ENCODE measurements at regions not wholly inside any gene's neighbourhood (a gene's known extent, or its start where the extent isn't known, plus 50 kb on each side); places are given as distances from the start of the nearest gene placed in this dataset.
A peak's percentile ranks its signal among the peaks of the same experiment; 100 is the strongest.
"Not testable (repeated sequence)": the region's sequence is repeated elsewhere in the genome, so short reads cannot be mapped to it uniquely, and the experiment has no call there.

DNA sequence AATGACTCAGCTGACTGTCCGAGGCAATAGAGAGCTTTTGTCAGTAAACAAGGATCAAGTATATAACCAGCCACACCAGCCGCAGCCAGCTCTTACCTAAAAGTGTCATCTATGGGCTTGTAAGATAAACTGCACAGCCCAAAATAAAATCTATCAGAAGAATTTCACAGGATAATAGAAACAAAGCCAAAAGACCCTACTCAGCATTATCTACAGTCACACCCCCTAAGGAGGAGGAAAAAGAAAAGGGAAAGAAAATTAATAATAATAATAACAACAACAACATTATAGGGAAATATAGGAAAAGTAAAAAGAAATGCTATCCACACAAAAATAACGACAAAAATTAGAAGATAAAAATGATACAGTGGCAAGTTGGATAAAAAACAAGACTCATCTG is 1883.8 kb downstream of the OLFM4 start:
- no peak for ATAC-seq

- peak; percentile 64 for ATAC-seq
These were observed 1885.1 kb downstream of the OLFM4 start for GRCh38 chr13:54913668-54914067.

DNA sequence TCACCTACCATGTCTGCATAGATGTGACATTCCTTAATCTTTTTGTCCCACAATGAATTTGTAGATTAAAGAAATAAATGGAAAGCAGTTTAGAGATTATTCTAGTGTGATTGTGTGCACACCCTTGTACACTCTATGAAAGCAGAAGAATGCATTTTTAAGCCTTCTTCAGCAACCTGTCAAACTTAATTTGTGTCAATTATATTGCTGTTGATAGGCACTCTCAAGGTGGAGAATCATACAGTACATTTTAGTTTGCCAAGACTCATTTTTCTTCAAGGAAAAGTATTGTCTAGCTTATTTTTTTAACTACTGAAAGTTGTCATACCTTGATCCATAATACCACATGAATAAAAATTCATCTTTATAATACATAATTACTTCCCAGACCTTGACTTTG is 1898.9 kb downstream of the OLFM4 start:
- no peak for ATAC-seq

DNA sequence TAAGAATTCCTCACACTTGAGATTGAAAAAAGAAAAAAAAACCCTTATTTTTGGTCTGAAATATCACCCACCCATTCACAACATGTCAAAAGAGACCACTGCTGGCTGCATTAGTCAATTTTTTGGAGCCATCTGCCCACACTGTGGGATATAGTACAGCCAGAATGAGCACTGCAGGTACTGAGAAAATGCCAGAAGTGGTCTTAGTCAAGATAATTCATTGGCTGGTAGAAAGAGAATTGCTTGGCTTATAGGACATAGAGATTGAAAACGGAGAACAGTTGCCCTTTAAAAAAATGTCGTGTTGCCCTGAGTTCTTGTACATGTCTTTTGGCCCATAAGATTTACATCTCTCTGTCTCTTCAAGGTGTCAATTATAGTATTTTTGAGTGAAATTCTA is 1899.5 kb downstream of the OLFM4 start:
- no peak for ATAC-seq

DNA sequence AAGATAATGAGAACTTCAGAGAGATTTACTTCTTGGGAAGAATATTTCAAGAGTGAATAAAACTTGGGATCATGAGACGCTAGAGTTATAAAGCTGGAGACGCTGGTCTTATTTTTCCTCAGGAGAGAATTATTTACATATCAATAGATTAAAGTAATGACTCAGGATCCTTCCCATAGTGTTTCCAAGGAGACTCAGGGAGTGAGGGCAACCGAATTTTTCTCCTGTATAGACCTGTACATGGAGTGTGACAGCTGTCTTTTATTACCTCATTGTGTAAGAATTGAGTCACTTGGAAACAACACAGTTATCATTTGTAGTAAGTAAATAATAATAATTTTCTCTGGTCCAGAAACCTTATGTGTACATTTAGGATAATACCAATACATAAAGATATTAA is 1905.5 kb downstream of the OLFM4 start:
- peak; percentile 97 for ATAC-seq

DNA sequence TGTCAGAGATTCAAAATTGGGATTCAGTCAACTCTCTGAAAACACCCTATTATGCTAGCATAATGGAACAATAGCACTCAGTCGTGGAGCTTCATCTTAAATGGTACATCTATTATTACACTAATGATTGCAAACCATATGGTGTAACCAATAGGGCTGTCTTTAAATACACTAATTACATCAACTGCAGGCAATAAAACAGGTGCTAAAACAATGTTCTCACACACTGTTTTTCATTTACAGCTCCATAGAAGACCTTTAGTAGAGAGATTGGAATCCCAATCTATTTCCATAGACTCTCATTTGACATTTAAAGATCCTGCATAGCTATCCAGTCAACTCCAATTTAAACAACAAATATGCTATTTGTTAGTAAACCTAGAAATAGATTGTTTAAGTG is 1917.4 kb downstream of the OLFM4 start:
- ATAC-seq = no peak

DNA sequence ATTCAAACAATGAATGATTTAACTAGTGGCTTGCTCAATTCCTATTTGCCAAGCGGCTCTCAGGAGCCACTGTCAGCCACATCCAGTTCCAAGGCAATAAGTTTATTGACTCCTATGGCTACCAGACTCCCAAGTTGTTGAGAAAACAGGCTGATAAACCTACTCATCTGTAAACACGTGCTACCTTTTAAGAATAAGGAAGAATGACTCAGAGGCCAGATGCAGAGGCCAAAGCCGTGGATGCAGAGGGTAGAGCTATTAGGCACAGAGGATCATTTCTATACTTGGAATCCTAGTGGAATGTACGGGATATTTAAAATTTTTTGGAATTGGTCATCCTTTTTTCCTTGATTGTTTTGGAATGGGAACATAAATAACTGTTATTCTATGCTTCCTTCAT is 1921.1 kb downstream of the OLFM4 start:
- ATAC-seq = peak; percentile 60

- no peak for ATAC-seq
These were observed 1921.9 kb downstream of the OLFM4 start for GRCh38 chr13:54950546-54950945.

GRCh38 chr13:54953786-54954185 is 1925.2 kb downstream of the OLFM4 start:
- peak; percentile 95 for ATAC-seq

DNA sequence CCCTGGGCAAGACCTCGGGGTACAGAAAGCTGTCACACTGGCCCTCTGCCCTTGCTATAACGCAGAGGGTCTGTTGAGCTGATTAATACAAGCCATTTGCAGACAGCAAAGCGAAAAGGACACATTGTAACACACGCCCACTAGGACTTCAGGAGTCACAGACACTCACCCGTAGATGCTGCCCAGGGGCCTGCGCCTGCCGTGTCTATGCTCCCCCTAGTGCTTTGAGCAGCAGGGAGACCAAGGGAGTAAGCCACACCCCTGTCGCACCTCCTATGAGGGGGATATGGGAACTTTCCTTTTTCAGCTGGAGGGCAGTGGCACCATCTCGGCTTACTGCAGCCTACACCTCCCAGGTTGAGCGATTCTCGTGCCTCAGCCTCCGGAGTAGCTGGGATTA is 1930.2 kb downstream of the OLFM4 start:
- ATAC-seq = no peak

DNA sequence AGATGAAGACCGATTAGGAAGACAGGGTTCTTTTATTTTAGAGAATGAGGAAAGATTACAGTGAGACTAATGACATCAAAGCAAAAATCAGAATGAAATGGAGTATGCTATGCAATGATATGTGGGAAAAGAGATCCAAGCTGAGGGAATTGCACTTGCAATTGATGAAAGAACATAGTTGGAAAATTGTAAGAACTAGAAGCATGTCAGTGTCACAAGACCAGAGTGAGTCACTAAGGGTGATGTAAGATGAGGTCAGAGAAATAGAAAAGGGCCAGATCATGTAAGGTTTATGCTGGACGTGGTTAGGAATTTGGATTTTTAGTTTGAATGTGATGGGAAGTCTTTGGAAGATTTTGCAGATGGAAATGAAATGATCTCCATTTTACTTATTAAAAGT is 1937.3 kb downstream of the OLFM4 start:
- peak; percentile 44 for ATAC-seq

- ATAC-seq = no peak
These were observed 1944.2 kb downstream of the OLFM4 start for GRCh38 chr13:54972838-54973237.

GRCh38 chr13:54975676-54976075 is 1947.1 kb downstream of the OLFM4 start:
- ATAC-seq = no peak

DNA sequence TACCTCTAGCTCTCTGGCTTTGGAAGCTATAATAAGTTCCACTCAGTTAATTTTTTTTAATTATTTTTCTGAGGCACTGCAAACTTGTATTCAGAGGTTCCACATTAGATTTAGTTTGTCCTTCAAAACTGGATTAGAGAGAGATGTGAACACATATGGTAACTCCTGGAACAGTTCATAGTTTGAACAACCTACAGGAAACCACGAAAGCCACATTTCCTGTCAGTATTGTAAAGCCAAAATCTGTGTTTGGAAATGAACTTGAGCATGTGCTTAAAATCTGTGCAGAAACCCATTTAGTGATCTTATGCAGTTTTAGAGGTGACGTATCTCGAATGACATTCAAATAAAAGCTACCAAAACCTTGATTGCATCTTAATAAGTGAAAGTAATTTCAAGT is 1952.0 kb downstream of the OLFM4 start:
- ATAC-seq = no peak

DNA sequence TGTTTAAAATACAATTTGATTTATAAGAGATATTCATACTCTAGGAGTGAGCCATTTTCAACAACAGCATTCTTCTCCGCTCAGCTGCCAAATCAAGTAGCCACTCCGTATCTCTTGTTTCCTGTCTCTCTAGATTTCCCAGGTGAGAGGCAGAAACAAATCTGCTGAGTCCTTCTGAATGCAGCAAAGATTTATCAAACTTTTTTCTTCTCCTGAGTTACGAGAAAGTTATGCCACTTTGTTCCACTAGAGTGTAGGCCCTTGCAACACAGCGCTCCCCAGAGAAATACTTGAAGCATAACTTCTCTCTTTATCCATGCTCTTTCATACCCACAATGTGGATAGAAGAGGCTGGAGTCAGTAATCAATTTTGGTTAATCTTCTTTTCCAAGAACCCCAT is 1960.8 kb downstream of the OLFM4 start:
- no peak for ATAC-seq

DNA sequence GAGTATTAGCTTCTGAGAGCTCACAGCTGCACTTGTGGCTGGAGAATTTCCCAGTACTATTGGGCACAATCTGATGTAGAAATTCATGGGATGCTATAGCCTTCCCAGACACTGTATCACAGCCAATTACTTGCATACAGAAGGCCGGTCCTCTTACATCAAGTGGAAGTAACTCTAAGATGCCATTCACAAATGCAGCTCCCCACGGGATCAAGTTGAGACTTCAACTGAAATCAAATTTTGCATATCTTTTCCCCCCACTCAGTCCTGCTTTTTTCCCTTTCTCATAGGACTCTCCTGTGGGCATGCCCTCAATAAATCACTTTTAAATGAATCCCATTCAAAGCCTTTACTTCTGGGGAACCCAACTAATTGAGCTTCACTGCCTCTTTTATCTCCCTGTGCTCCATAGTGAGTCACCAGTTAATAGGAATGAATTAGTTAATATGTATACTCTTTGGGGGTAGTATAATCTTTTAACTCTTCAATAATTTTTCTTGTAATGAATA is 1970.8 kb downstream of the OLFM4 start:
- ATAC-seq = no peak

- no peak for ATAC-seq
These were observed 1971.4 kb downstream of the OLFM4 start for GRCh38 chr13:55000043-55000442.

- ATAC-seq = no peak
These were observed 1972.2 kb downstream of the OLFM4 start for GRCh38 chr13:55000844-55001243.

GRCh38 chr13:55001881-55002280 is 1973.3 kb downstream of the OLFM4 start:
- no peak for ATAC-seq

- no peak for ATAC-seq
These were observed 1979.1 kb downstream of the OLFM4 start for GRCh38 chr13:55007681-55008080.

DNA sequence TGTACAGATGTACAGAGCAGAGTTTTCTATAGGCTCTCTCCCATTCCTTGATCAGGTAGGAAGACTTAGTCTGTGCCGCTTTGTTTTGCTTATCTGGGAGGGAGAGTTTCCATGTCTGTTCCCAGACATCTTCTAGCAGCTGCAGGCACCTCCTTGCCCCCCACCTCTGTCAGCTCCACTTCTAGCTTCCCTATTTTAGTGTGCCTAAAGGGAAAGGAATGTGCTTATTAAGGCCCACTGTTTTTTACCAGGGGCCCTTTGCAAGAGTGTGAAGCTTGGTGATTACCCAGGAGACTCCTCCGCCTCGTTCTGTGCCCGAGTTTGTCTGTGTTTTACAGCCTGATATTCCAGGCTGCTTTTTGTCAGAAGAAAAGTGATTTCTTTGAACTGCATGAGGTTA is 1984.4 kb downstream of the OLFM4 start:
- ATAC-seq = no peak

GRCh38 chr13:55029280-55029679 is 2000.7 kb downstream of the OLFM4 start:
- ATAC-seq = no peak

DNA sequence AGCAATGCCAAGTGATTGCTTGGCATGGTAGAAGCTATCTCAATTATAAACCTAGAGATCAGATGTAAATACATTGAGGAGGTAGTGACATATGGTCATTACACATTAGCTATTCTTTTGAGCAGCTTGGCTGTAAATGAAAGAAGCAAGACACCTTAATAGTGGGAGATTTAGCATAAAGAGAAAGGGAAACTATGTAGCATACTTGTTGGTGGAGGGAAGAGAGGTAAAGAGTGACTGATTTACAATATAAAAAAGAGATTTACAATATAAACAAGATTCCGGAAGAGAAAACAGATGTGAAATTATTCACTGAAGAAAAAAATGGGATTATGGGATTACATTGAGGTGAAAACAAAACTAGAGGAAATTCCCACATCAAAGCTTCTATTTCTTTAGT is 2009.6 kb downstream of the OLFM4 start:
- ATAC-seq = no peak

- ATAC-seq = not testable (repeated sequence)
These were observed 2025.4 kb downstream of the OLFM4 start for GRCh38 chr13:55053891-55054550.

GRCh38 chr13:55055666-55056065 is 2027.1 kb downstream of the OLFM4 start:
- not testable (repeated sequence) for ATAC-seq
